T-helper 1 cell (primary cell): ENCODE measurements at regions not wholly inside any gene's neighbourhood (a gene's known extent, or its start where the extent isn't known, plus 50 kb on each side); places are given as distances from the start of the nearest gene placed in this dataset.
"Not testable (repeated sequence)": the region's sequence is repeated elsewhere in the genome, so short reads cannot be mapped to it uniquely, and the experiment has no call there.

Experiments
- DNase-seq, 5 donors: peaks; one replicate each; pipeline ENCODE4 v3.0.0-alpha.2; 2012 to 2020

GRCh38 chr17:68142595-68142994 lies 105.2 kb upstream of the AMZ2 start:
- no peak for DNase-seq

GRCh38 chr17:68143425-68143824 lies 104.4 kb upstream of the AMZ2 start:
- no peak for DNase-seq

- no peak for DNase-seq
Observed at GRCh38 chr17:68145088-68145487, 102.8 kb upstream of the AMZ2 start.

GRCh38 chr17:68148936-68149335 lies 98.9 kb upstream of the AMZ2 start:
- no peak for DNase-seq

GRCh38 chr17:68152161-68152571 lies 95.7 kb upstream of the AMZ2 start:
- no peak for DNase-seq

GRCh38 chr17:68155692-68156091 lies 92.2 kb upstream of the AMZ2 start:
- no peak for DNase-seq

- no peak for DNase-seq
Observed at GRCh38 chr17:68161644-68162428, 86.0 kb upstream of the AMZ2 start.

- not testable (repeated sequence) for DNase-seq
Observed at GRCh38 chr17:68168273-68169164, 79.3 kb upstream of the AMZ2 start.

GRCh38 chr17:68169165-68169821 lies 78.5 kb upstream of the AMZ2 start:
- DNase-seq = not testable (repeated sequence)

GRCh38 chr17:68169840-68170239 lies 78.0 kb upstream of the AMZ2 start:
- DNase-seq = no peak

- DNase-seq = no peak
Observed at GRCh38 chr17:68170246-68170645, 77.6 kb upstream of the AMZ2 start.

- DNase-seq = peak in 4 of 5 donors; percentile 55 to 73 (median 63)
Observed at GRCh38 chr17:68172461-68172954, 75.3 kb upstream of the AMZ2 start.

- DNase-seq = no peak
Observed at GRCh38 chr17:68175416-68175815, 72.4 kb upstream of the AMZ2 start.

- no peak for DNase-seq
Observed at GRCh38 chr17:68175905-68176304, 71.9 kb upstream of the AMZ2 start.

- DNase-seq = no peak
Observed at GRCh38 chr17:68176718-68177117, 71.1 kb upstream of the AMZ2 start.

- DNase-seq = no peak
Observed at GRCh38 chr17:68178831-68179230, 69.0 kb upstream of the AMZ2 start.

- no peak for DNase-seq
Observed at GRCh38 chr17:68179236-68179925, 68.5 kb upstream of the AMZ2 start.

GRCh38 chr17:68179926-68180285 lies 67.9 kb upstream of the AMZ2 start:
- DNase-seq = no peak

- DNase-seq = no peak
Observed at GRCh38 chr17:68182011-68182306, 65.9 kb upstream of the AMZ2 start.

GRCh38 chr17:68182940-68183551 lies 64.8 kb upstream of the AMZ2 start:
- peak; percentile 61 to 76 (median 71) for DNase-seq

GRCh38 chr17:68184141-68184571 lies 63.7 kb upstream of the AMZ2 start:
- DNase-seq = no peak

- peak in 3 of 5 donors; percentile 47 to 74 (median 47) for DNase-seq
Observed at GRCh38 chr17:68184816-68185436, 62.9 kb upstream of the AMZ2 start.
